D721Med (cell line): ENCODE measurements at regions not wholly inside any gene's neighbourhood (a gene's known extent, or its start where the extent isn't known, plus 50 kb on each side); places are given as distances from the start of the nearest gene placed in this dataset.

Experiments
- DNase-seq: peaks from one replicate; pipeline ENCODE4 v3.0.0; 2011; ENCODE audit warnings: low spot score; ENCODE audit not compliant: insufficient read length
- FAIRE-seq: peaks from 2 replicates; lab custom pipeline; 2011; peaks lifted over from hg19 to GRCh38; lab: Jason Lieb, UNC
- CTCF ChIP-seq: IDR thresholded peaks from 2 replicates; pipeline ENCODE4 v1.5.1; 2012; ENCODE audit warnings: mild to moderate bottlenecking, control low read depth; ENCODE audit not compliant: insufficient read depth; ENCODE audit errors: missing control alignments

DNA sequence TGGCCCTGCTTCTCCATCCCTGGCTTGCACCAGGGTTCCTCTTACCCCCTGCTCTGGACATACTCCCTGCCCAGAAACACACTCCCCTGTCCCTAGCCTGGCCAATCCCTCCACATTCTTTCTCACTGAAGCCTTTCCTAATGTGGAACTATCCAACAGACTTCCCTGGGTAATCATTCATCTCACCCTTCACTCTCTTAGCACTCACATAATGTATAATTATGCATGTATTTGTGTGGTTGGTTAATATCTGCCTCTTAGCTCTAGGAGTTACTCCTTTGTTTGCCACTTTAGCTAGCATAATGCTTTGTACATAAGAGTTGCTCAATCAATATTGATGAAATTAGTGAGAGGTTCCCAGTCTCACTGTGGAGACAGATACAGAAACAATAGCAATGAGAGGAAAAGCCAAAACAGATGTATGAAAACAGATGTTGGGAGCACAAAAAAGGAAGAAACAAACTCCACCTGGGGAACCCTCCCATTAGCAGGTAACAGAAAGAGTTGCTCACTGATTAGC, 76.9 kb upstream of the WARS2 start:
- no peak for FAIRE-seq
- TF ChIP-seq CTCF = no peak

GRCh38 chr1:119219711-119220110, 79.3 kb upstream of the WARS2 start:
- FAIRE-seq = no peak
- no peak for DNase-seq
- TF ChIP-seq CTCF = no peak

More for the DNA sequence above, 76.9 kb upstream of the WARS2 start:
- no peak for DNase-seq

GRCh38 chr1:119220991-119221390, 80.5 kb upstream of the WARS2 start:
- FAIRE-seq (no peak), DNase-seq (no peak)
- TF ChIP-seq CTCF = no peak

DNA sequence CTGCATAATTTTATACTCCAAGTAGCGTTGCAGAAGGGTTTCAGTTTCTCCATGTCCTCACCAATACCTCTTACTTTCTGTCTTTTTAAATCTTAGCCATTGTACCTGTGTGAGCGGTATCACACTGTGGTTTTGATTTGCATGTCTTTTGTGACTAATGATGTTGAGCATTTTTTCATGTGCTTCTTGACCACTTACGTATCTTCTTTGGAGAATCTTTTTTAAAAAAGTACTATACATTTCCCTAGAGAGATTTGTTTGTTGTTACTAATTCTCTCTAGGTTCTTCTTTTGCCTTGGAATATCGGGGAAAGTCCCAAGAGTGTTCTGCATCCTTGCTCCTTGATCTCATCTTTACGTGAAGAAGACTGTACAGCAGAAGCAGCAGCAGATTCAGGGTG, 81.8 kb upstream of the WARS2 start:
- no peak for FAIRE-seq
- no peak for TF ChIP-seq CTCF
- no peak for DNase-seq

DNA sequence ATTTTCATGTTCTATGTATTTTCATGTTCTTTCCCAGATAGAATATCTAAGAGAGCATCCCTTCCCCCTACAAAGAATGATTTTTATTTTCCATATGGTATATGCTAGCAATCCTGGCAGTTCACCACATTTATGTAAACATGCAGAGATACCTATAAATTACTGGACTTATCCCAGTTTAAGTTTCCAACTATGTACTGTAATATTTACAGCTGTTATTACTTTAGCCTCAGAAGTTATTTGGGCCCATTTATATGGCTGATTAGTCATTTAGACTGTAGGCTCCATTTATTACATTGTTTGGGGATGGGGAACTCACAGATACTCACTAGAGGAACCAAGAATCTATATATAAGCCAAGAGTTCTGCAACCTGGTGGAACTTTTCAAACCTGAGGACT, 84.8 kb upstream of the WARS2 start:
- TF ChIP-seq CTCF = no peak
- no peak for FAIRE-seq
- DNase-seq = no peak

GRCh38 chr1:119225831-119226230, 85.4 kb upstream of the WARS2 start:
- TF ChIP-seq CTCF = no peak
- DNase-seq (no peak), FAIRE-seq (no peak)

GRCh38 chr1:119226321-119226720, 85.9 kb upstream of the WARS2 start:
- FAIRE-seq = no peak
- no peak for DNase-seq
- TF ChIP-seq CTCF = no peak
